Fibroblast of lung (primary cell): ENCODE measurements at regions not wholly inside any gene's neighbourhood (a gene's known extent, or its start where the extent isn't known, plus 50 kb on each side); places are given as distances from the start of the nearest gene placed in this dataset.

Experiments used
- DNase-seq, 2 donors: peaks; one replicate each; pipeline versions ENCODE4 v3.0.0 to v3.0.0-alpha.2; 2010; ENCODE audit warnings: low read depth in 2 of 2
- H2AFZ ChIP-seq: 2 replicates; pipeline ENCODE4 v1.5.1; 2012; ENCODE audit warnings: low read length, control low read depth, inconsistent platforms
- H3K27ac ChIP-seq: 2 replicates; pipeline ENCODE4 v1.5.1; 2011; ENCODE audit warnings: low read length, control low read depth; ENCODE audit not compliant: insufficient read depth
- H3K27me3 ChIP-seq: 2 replicates; pipeline ENCODE4 v1.5.1; 2011; ENCODE audit warnings: mild to moderate bottlenecking, low read length; ENCODE audit not compliant: control insufficient read depth, insufficient read depth
- H3K36me3 ChIP-seq: 2 replicates; pipeline ENCODE4 v1.5.1; 2011; ENCODE audit warnings: low read length; ENCODE audit not compliant: control insufficient read depth, insufficient read depth
- H3K4me1 ChIP-seq: 2 replicates; pipeline ENCODE4 v1.5.1; 2011; ENCODE audit warnings: low read length; ENCODE audit not compliant: control insufficient read depth, insufficient read depth; ENCODE audit errors: extremely low read depth
- H3K4me2 ChIP-seq: 2 replicates; pipeline ENCODE4 v1.5.1; 2011; ENCODE audit warnings: low read length, control low read depth; ENCODE audit not compliant: insufficient read depth; ENCODE audit errors: extremely low read depth
- H3K4me3 ChIP-seq, 4 experiments: fragments of 200-600 bp in 1 of 4; sonication (generic) in 1 of 4; replicated peaks in 1 of 4; 2 replicates each; pipeline ENCODE4 v1.5.1; 2011 to 2016; ENCODE audit warnings: low read length in 4 of 4, low read depth in 3 of 4, mild to moderate bottlenecking in 3 of 4, control low read depth in 2 of 4, inconsistent platforms in 1 of 4, mixed read lengths in 1 of 4; ENCODE audit not compliant: insufficient read depth in 1 of 4; ENCODE audit errors: control extremely low read depth in 1 of 4
- H3K79me2 ChIP-seq: 2 replicates; pipeline ENCODE4 v1.5.1; 2012; ENCODE audit warnings: mild to moderate bottlenecking, low read length, inconsistent platforms; ENCODE audit not compliant: control insufficient read depth, insufficient read depth
- H3K9ac ChIP-seq: 2 replicates; pipeline ENCODE4 v1.5.1; 2011; ENCODE audit warnings: mild to moderate bottlenecking, low read length, control low read depth; ENCODE audit not compliant: insufficient read depth
- H3K9me3 ChIP-seq: 2 replicates; pipeline ENCODE4 v1.5.1; 2012; ENCODE audit warnings: low read depth, low read length; ENCODE audit not compliant: control insufficient read depth, insufficient read depth
- H4K20me1 ChIP-seq: 2 replicates; pipeline ENCODE4 v1.5.1; 2011; ENCODE audit warnings: low read length; ENCODE audit not compliant: control insufficient read depth, insufficient read depth; ENCODE audit errors: extremely low read depth
- CTCF ChIP-seq, 2 donors: IDR thresholded peaks in 1 of 2; conservative IDR thresholded peaks in 1 of 2; 1 replicate in 1 of 2; 2 replicates in 1 of 2; pipeline ENCODE4 v1.5.1; 2011 to 2012; ENCODE audit warnings: low read length in 2 of 2, control low read depth in 1 of 2, inconsistent platforms in 1 of 2, low read depth in 1 of 2, mild to moderate bottlenecking in 1 of 2
- EZH2 ChIP-seq: IDR thresholded peaks from 2 replicates; pipeline ENCODE4 v1.5.1; 2012; ENCODE audit warnings: low read length, control low read depth, mild to moderate bottlenecking; ENCODE audit errors: missing control alignments

- H2AFZ ChIP-seq = no peak overlapping the region
- H3K27ac ChIP-seq = no peak overlapping the region
- no peak for TF ChIP-seq EZH2
- no peak for TF ChIP-seq CTCF (conservative IDR thresholded peaks at IDR 0.05 in 1 of 2, IDR thresholded peaks at IDR 0.05 in 1 of 2; ENCODE audit: low read depth in 1 of 2, low read length in 2 of 2)
- H3K9me3 ChIP-seq = no peaks in the 10 kb centered on the region
- H3K4me2 ChIP-seq = no peak overlapping the region
- H3K4me3 ChIP-seq = no peak overlapping the region
- H4K20me1 ChIP-seq = no peaks in the 10 kb centered on the region
- H3K36me3 ChIP-seq = no peaks in the 10 kb centered on the region
- no peaks in the 10 kb centered on the region for H3K27me3 ChIP-seq
- H3K9ac ChIP-seq = no peak overlapping the region
- H3K79me2 ChIP-seq = no peaks in the 10 kb centered on the region
- DNase-seq = peak in 1 of 2 donors; percentile 26
- no peaks in the 10 kb centered on the region for H3K4me1 ChIP-seq
Measured at GRCh38 chr3:104316118-104316517, 1050.6 kb upstream of the ALCAM start.

- Histone ChIP-seq H3K9ac (no peak overlapping the region), H3K27ac (no peak overlapping the region), H3K4me3 (no peak overlapping the region), H3K36me3 (no peaks in the 10 kb centered on the region), H4K20me1 (no peaks in the 10 kb centered on the region), H3K4me2 (no peak overlapping the region), H2AFZ (no peak overlapping the region), H3K27me3 (no peaks in the 10 kb centered on the region), H3K4me1 (no peaks in the 10 kb centered on the region), H3K79me2 (no peaks in the 10 kb centered on the region), H3K9me3 (no peaks in the 10 kb centered on the region)
- no peak for DNase-seq
- TF ChIP-seq CTCF (conservative IDR thresholded peaks at IDR 0.05 in 1 of 2, IDR thresholded peaks at IDR 0.05 in 1 of 2; ENCODE audit: low read depth in 1 of 2, low read length in 2 of 2) (no peak), EZH2 (no peak)
Measured at GRCh38 chr3:104323226-104323625, 1043.5 kb upstream of the ALCAM start.

- Histone ChIP-seq H3K27ac (no peak overlapping the region), H3K4me3 (no peak overlapping the region), H3K36me3 (no peaks in the 10 kb centered on the region), H3K4me2 (no peak overlapping the region), H3K4me1 (no peaks in the 10 kb centered on the region), H4K20me1 (no peaks in the 10 kb centered on the region), H3K27me3 (no peaks in the 10 kb centered on the region), H3K79me2 (no peaks in the 10 kb centered on the region), H3K9me3 (no peaks in the 10 kb centered on the region), H2AFZ (no peak overlapping the region), H3K9ac (no peak overlapping the region)
- peak in 1 of 2 donors; percentile 10 for DNase-seq
- no peak for TF ChIP-seq EZH2
- TF ChIP-seq CTCF (conservative IDR thresholded peaks at IDR 0.05 in 1 of 2, IDR thresholded peaks at IDR 0.05 in 1 of 2; ENCODE audit: low read depth in 1 of 2, low read length in 2 of 2) = no peak
Measured at GRCh38 chr3:104347291-104347690, 1019.4 kb upstream of the ALCAM start.
